Progenitor cell of endocrine pancreas (in vitro differentiated cells): ENCODE measurements at regions not wholly inside any gene's neighbourhood (a gene's known extent, or its start where the extent isn't known, plus 50 kb on each side); places are given as distances from the start of the nearest gene placed in this dataset.

ENCODE experiments used
- DNase-seq: peaks from one replicate; pipeline ENCODE4 v3.0.0; 2021; ENCODE audit warnings: low spot score; ENCODE audit not compliant: unreplicated experiment
- H3K27ac Mint-ChIP-seq: 2 replicates; pipeline ENCODE4 v1.8.0; 2021; ENCODE audit warnings: mild to moderate bottlenecking, moderate library complexity, mixed read lengths
- H3K27me3 Mint-ChIP-seq: 2 replicates; pipeline ENCODE4 v1.8.0; 2021; ENCODE audit warnings: mixed read lengths
- H3K36me3 Mint-ChIP-seq: 2 replicates; pipeline ENCODE4 v1.8.0; 2022; ENCODE audit warnings: mixed read lengths; ENCODE audit not compliant: insufficient read depth
- H3K4me1 Mint-ChIP-seq: 2 replicates; pipeline ENCODE4 v1.8.0; 2021; ENCODE audit warnings: low read depth, mixed read lengths
- H3K4me3 Mint-ChIP-seq: 2 replicates; pipeline ENCODE4 v1.8.0; 2021; ENCODE audit warnings: low read depth, mild to moderate bottlenecking, moderate library complexity, mixed read lengths
- H3K9me3 Mint-ChIP-seq: 2 replicates; pipeline ENCODE4 v1.8.0; 2021; ENCODE audit warnings: low read depth, mixed read lengths
- TF ChIP-seq, protein P1 (sequence below): fragments of 200-600 bp; sonication (generic); IDR thresholded peaks from one replicate; pipeline ENCODE4 v1.5.0; 2021; ENCODE audit warnings: antibody characterized with exemption, mild to moderate bottlenecking; ENCODE audit not compliant: unreplicated experiment

GRCh38 chr1:198447468-198447867 lies 93.0 kb downstream of the ATP6V1G3 start:
- no peak overlapping the region for H3K27ac Mint-ChIP-seq

GRCh38 chr1:198445872-198446271 lies 94.6 kb downstream of the ATP6V1G3 start:
- no peaks in the 10 kb centered on the region for H3K27me3 Mint-ChIP-seq
- H3K27ac Mint-ChIP-seq, result no peak overlapping the region
- H3K36me3 Mint-ChIP-seq, result no peaks in the 10 kb centered on the region
- no peaks in the 10 kb centered on the region for H3K4me1 Mint-ChIP-seq
- no peak overlapping the region for H3K4me3 Mint-ChIP-seq
- no peaks in the 10 kb centered on the region for H3K9me3 Mint-ChIP-seq
- no peak for DNase-seq
- TF ChIP-seq, protein P1, sequence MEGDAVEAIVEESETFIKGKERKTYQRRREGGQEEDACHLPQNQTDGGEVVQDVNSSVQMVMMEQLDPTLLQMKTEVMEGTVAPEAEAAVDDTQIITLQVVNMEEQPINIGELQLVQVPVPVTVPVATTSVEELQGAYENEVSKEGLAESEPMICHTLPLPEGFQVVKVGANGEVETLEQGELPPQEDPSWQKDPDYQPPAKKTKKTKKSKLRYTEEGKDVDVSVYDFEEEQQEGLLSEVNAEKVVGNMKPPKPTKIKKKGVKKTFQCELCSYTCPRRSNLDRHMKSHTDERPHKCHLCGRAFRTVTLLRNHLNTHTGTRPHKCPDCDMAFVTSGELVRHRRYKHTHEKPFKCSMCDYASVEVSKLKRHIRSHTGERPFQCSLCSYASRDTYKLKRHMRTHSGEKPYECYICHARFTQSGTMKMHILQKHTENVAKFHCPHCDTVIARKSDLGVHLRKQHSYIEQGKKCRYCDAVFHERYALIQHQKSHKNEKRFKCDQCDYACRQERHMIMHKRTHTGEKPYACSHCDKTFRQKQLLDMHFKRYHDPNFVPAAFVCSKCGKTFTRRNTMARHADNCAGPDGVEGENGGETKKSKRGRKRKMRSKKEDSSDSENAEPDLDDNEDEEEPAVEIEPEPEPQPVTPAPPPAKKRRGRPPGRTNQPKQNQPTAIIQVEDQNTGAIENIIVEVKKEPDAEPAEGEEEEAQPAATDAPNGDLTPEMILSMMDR, result no peak

More at GRCh38 chr1:198447468-198447867, 93.0 kb downstream of the ATP6V1G3 start:
- TF ChIP-seq, protein P1, result no peak
- Mint-ChIP-seq H3K27me3 (no peaks in the 10 kb centered on the region), H3K4me1 (peaks cover 3% of the 10 kb centered on the region), H3K36me3 (no peaks in the 10 kb centered on the region), H3K9me3 (no peaks in the 10 kb centered on the region), H3K4me3 (no peak overlapping the region)
- no peak for DNase-seq

- TF ChIP-seq, protein P1, result no peak
- Mint-ChIP-seq H3K4me3 (no peak overlapping the region), H3K4me1 (no peaks in the 10 kb centered on the region), H3K9me3 (no peaks in the 10 kb centered on the region), H3K27me3 (no peaks in the 10 kb centered on the region), H3K36me3 (no peaks in the 10 kb centered on the region), H3K27ac (no peak overlapping the region)
- DNase-seq, result no peak
Observed at GRCh38 chr1:198444792-198445191, 95.7 kb downstream of the ATP6V1G3 start.

DNA sequence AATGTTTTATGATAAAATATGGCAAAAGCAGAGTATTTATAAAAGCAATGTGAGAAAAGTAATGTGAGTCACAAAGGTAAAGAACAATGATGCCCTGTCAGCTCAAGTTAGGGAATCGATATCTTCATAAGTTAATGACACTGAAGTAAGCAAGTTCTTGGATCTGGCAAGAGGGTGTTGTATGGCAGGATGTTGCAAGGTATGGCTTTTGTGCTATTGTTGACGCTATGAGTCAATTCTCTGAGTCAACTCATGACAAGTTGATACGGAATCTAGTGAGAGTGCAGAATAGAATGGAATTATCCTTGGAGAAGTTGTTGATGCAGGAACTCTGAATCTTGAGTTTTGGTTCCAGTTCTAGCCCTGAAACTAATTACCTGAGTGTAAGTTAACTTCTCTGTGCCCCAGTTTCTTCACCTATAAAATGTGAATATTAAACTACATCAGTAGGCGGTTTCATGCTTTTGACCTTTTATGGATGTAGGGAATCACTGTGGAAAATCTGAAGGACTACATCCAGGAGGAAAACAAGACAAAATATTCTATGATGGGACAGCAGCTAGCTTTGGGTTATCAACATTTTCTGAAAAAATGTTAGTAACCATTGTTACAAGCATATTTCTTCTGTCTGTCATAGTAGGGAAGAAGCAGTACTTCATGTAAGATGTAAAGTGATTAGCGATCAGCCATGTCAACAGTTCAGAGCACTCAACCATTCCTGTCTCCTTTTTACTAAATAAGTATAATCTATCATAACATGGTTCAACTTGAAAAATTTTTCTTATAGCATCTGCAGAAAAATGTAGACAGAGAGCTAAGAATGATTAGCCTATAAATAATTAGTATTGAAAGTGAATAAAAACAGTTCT lies 96.9 kb downstream of the ATP6V1G3 start:
- no peak for DNase-seq
- no peaks in the 10 kb centered on the region for H3K27me3 Mint-ChIP-seq
- H3K27ac Mint-ChIP-seq, result no peak overlapping the region
- no peaks in the 10 kb centered on the region for H3K9me3 Mint-ChIP-seq
- no peaks in the 10 kb centered on the region for H3K4me1 Mint-ChIP-seq
- no peaks in the 10 kb centered on the region for H3K36me3 Mint-ChIP-seq
- H3K4me3 Mint-ChIP-seq, result no peak overlapping the region
- TF ChIP-seq, protein P1, result no peak

DNA sequence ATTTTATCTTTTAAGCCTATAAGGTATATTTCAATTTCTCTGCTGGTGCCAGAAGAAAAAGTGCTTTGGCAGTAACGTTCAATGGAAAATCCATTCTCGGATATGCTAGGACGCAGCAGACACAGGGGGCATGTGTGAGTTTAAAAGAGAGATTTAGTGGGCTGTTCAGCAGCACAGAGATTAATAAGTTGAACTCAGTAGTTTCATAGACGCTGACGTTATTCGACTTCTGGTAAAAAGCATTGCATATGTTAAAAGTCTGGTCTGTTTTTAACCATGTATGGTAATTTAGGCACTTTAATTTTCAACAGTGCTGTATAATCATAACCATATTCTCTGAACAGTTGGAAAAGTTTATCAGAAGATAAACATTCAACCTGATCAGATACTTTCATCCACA lies 99.6 kb downstream of the ATP6V1G3 start:
- Mint-ChIP-seq H3K27ac (no peak overlapping the region), H3K9me3 (no peaks in the 10 kb centered on the region), H3K27me3 (no peaks in the 10 kb centered on the region), H3K4me3 (no peak overlapping the region), H3K36me3 (no peaks in the 10 kb centered on the region), H3K4me1 (no peaks in the 10 kb centered on the region)
- DNase-seq, result no peak
- TF ChIP-seq, protein P1, result no peak
